GM12878 (cell line): ENCODE measurements at regions not wholly inside any gene's neighbourhood (a gene's known extent, or its start where the extent isn't known, plus 50 kb on each side); places are given as distances from the start of the nearest gene placed in this dataset.

Source experiments
- ATAC-seq: fragments of 200-7000 bp; cut with Tn5 transposase; 3 replicates; pipeline ENCODE4 v1.9.1; 2020; ENCODE audit warnings: mild to moderate bottlenecking, moderate library complexity
- BruUV-seq: library from RNA; stranded (reverse); fragments of 400-500 nt; replicated peaks from 2 replicates; lab custom pipeline; 2021; lab: Mats Ljungman, UMichigan
- CTCF ChIA-PET: fragments of 300-600 bp; sonication (Branson Sonifier 250); formaldehyde crosslinking; extraction: SDS; loops from one replicate; lab custom pipeline; 2021; ENCODE audit warnings: inconsistent platforms; lab: Yijun Ruan, JAX
- POLR2A ChIA-PET: fragments of 350-600 bp; formaldehyde crosslinking; extraction: SDS; loops from one replicate; lab custom pipeline; 2021; ENCODE audit warnings: inconsistent platforms; lab: Charles Lee
- RAD21 ChIA-PET: fragments of 300-600 bp; sonication (Branson Sonifier 250); formaldehyde crosslinking; loops from one replicate; lab custom pipeline; 2023; ENCODE audit warnings: antibody characterized with exemption; ENCODE audit not compliant: unreplicated experiment; lab: Charles Lee
- SMC1A ChIA-PET: fragments of 300-600 bp; sonication (Branson Sonifier 250); formaldehyde crosslinking; loops from one replicate; lab custom pipeline; 2023; ENCODE audit not compliant: unreplicated experiment, uncharacterized antibody; lab: Charles Lee
- DNase-seq: peaks from one replicate; pipeline ENCODE4 v3.0.0-alpha.2; 2011; ENCODE audit warnings: low read depth, low spot score
- FAIRE-seq: peaks from 3 replicates; lab custom pipeline; 2011; peaks lifted over from hg19 to GRCh38; lab: Jason Lieb, UNC
- H2AFZ ChIP-seq: 2 replicates; pipeline ENCODE4 v1.6.0; 2011; ENCODE audit warnings: low read depth, low read length, control low read depth; ENCODE audit not compliant: control insufficient read depth
- H3K27ac ChIP-seq: 2 replicates; pipeline ENCODE4 v1.5.1; 2011; ENCODE audit warnings: control low read depth; ENCODE audit not compliant: control insufficient read depth, insufficient read depth
- H3K27me3 ChIP-seq, 2 experiments: replicated peaks in 1 of 2; 2 replicates each; pipeline versions ENCODE4 v1.6.0 to v1.6.1; 2011; ENCODE audit warnings: low read length in 1 of 2; ENCODE audit not compliant: control insufficient read depth in 2 of 2, insufficient read depth in 2 of 2
- H3K36me3 ChIP-seq, 2 experiments: 2 replicates each; pipeline ENCODE4 v1.5.1; 2011; ENCODE audit warnings: low read length in 1 of 2; ENCODE audit not compliant: control insufficient read depth in 2 of 2, insufficient read depth in 2 of 2
- H3K4me1 ChIP-seq: 2 replicates; pipeline ENCODE4 v1.6.1; 2011; ENCODE audit warnings: mild to moderate bottlenecking, low read length, moderate library complexity, mixed read lengths; ENCODE audit not compliant: control insufficient read depth, insufficient read depth
- H3K4me2 ChIP-seq: 2 replicates; pipeline ENCODE4 v1.6.0; 2011; ENCODE audit warnings: control low read depth; ENCODE audit not compliant: control insufficient read depth, insufficient read depth
- H3K4me3 ChIP-seq: fragments of 200-600 bp; sonication (generic); 2 replicates; pipeline ENCODE4 v1.5.1; 2016
- H3K79me2 ChIP-seq: 2 replicates; pipeline ENCODE4 v1.6.0; 2011; ENCODE audit warnings: low read length; ENCODE audit not compliant: control insufficient read depth, insufficient read depth
- H3K9ac ChIP-seq: 2 replicates; pipeline ENCODE4 v1.8.0; 2011; ENCODE audit warnings: low read length, control low read depth, mixed read lengths; ENCODE audit not compliant: control insufficient read depth, insufficient read depth
- H3K9me3 ChIP-seq: replicated peaks from 3 replicates; pipeline ENCODE4 v1.5.1; 2011; ENCODE audit warnings: mild to moderate bottlenecking, low read length; ENCODE audit not compliant: control insufficient read depth, insufficient read depth
- H4K20me1 ChIP-seq: 2 replicates; pipeline ENCODE4 v1.6.0; 2011; ENCODE audit not compliant: control insufficient read depth, insufficient read depth
- CBX5 ChIP-seq: sonication (generic); IDR thresholded peaks from 2 replicates; pipeline ENCODE4 v1.6.1; 2016; ENCODE audit warnings: low read depth, moderate library complexity, mild to moderate bottlenecking, inconsistent platforms
- CUX1 ChIP-seq: IDR thresholded peaks from 2 replicates; pipeline ENCODE4 v1.6.1; 2012; ENCODE audit warnings: improper control_type of control experiment, low read depth, low read length; ENCODE audit not compliant: insufficient replicate concordance
- IKZF2 ChIP-seq, 2 experiments: fragments of 450-650 bp; IDR thresholded peaks; 2 replicates each; pipeline ENCODE4 v1.6.1; 2017; ENCODE audit warnings: mild to moderate bottlenecking in 2 of 2, moderate library complexity in 2 of 2
- MLLT1 ChIP-seq: fragments of 450-650 bp; IDR thresholded peaks from 2 replicates; pipeline ENCODE4 v1.6.1; 2016; ENCODE audit warnings: mild to moderate bottlenecking
- ZBTB4 ChIP-seq: fragments of 450-650 bp; formaldehyde crosslinking; IDR thresholded peaks from 2 replicates; pipeline ENCODE4 v1.4.0; 2022; ENCODE audit warnings: mild to moderate bottlenecking, moderate library complexity
- ZZZ3 ChIP-seq: IDR thresholded peaks from 2 replicates; pipeline ENCODE4 v1.6.1; 2011; ENCODE audit warnings: low read depth; ENCODE audit not compliant: control insufficient read depth, insufficient read length
- WGBS: methylation state at CpG from one replicate; pipeline ENCODE4 v1.1.6; 2016; ENCODE audit warnings: low lambda C conversion rate; ENCODE audit not compliant: insufficient replicate concordance, insufficient coverage; ENCODE audit errors: missing lambda C conversion rate; 5-methylcytosine and 5-hydroxymethylcytosine counted together
- in situ Hi-C: fragments of 300-500 bp; cut with MboI; formaldehyde crosslinking; loops from 9 replicates; pipeline ENCODE4 v1.14.3; 2018; ENCODE audit warnings: mixed read lengths
- intact Hi-C: fragments of 100-400 bp; cut with micrococcal nuclease; formaldehyde crosslinking; loops from one replicate; pipeline ENCODE4 v1.14.2; 2022; ENCODE audit not compliant: unreplicated experiment

- FAIRE-seq (no peak), ATAC-seq (no peak), DNase-seq (no peak)
- H4K20me1 ChIP-seq: no peaks in the 10 kb centered on the region
- no peaks in the 10 kb centered on the region for H3K27me3 ChIP-seq
- H3K27ac ChIP-seq: no peak overlapping the region
- intact Hi-C loops: no loop called here
- ChIA-PET POLR2A (no interaction called here), RAD21 (no interaction called here), CTCF (interaction anchor here (0.6 kb wide), 1 partner anchor 346 kb away, joined by 3 read pairs; no protein-coding TSS in a partner anchor), SMC1A (no interaction called here)
- TF ChIP-seq CUX1: no peak
- no peak for TF ChIP-seq ZBTB4 (CRISPR knock-in tag)
- no peak for TF ChIP-seq MLLT1
- TF ChIP-seq CBX5: no peak
- no peak for TF ChIP-seq ZZZ3
- no peak for TF ChIP-seq IKZF2 (IDR thresholded peaks at IDR 0.05)
- no peak overlapping the region for H3K4me3 ChIP-seq
- no peaks in the 10 kb centered on the region; the same call in 2 of the 3 replicates for H3K9me3 ChIP-seq
- H3K4me1 ChIP-seq: no peaks in the 10 kb centered on the region
- H3K9ac ChIP-seq: no peak overlapping the region
- 21% methylated on average over 6 of the region's 6 CpGs for WGBS
- BruUV-seq: no TSS peak
- H3K79me2 ChIP-seq: no peaks in the 10 kb centered on the region
- no peaks in the 10 kb centered on the region for H3K36me3 ChIP-seq
- in situ Hi-C loops: no loop called here
- H2AFZ ChIP-seq: no peak overlapping the region
- H3K4me2 ChIP-seq: no peak overlapping the region
Observed at GRCh38 chr16:9458816-9459215, 367.4 kb downstream of the HAPSTR1 start.
